SK-N-MC (cell line): ENCODE measurements at regions not wholly inside any gene's neighbourhood (a gene's known extent, or its start where the extent isn't known, plus 50 kb on each side); places are given as distances from the start of the nearest gene placed in this dataset.

Experiments
- EZH2 ChIP-seq: fragments of 200-600 bp; sonication (generic); IDR thresholded peaks from one replicate; pipeline ENCODE4 v1.6.1; 2017; ENCODE audit warnings: antibody characterized with exemption
- POLR2AphosphoS5 ChIP-seq: IDR thresholded peaks from 2 replicates; pipeline ENCODE4 v1.6.1; 2012; ENCODE audit warnings: mild to moderate bottlenecking, low read depth, low read length, borderline replicate concordance

DNA sequence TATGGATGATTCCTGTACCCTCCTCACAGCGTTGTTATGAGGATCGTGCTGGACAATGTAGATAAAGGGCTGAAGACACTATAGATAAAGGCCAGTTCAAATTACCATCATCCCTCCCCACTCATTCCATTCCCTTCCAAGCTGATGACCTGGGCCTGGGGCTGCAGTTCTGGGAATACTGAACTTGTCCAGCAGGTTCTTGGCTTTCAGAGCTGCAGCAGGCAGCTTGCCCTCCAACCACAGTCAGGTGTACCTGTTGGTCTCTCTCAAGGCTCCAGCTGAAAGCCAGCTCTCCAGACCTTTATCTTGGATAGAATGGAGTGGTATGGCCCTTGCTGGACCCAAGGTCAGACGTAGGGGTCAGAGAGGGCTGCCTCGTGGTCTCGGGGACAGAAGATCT, 92.5 kb downstream of the PCDH1 start:
- TF ChIP-seq EZH2 (no peak), POLR2AphosphoS5 (no peak)
